ENCODE measurements at regions not wholly inside any gene's neighbourhood (a gene's known extent, or its start where the extent isn't known, plus 50 kb on each side); places are given as distances from the start of the nearest gene placed in this dataset.

GRCh38 chr12:17264603-17265002, 658.6 kb upstream of the LMO3 start (continued):
- TF ChIP-seq POU6F1 (CRISPR knock-in tag; IDR thresholded peaks at IDR 0.05; ENCODE audit: borderline replicate concordance, low read depth): no peak

GRCh38 chr12:17239874-17240273, 633.9 kb upstream of the LMO3 start:
- no peak for ATAC-seq
- TF ChIP-seq BACH2 (CRISPR knock-in tag; IDR thresholded peaks at IDR 0.05; ENCODE audit: borderline replicate concordance) (no peak), SNAI2 (CRISPR knock-in tag; IDR thresholded peaks at IDR 0.05) (no peak), GLIS3 (CRISPR knock-in tag; IDR thresholded peaks at IDR 0.05) (no peak), TOX (CRISPR knock-in tag; IDR thresholded peaks at IDR 0.05; ENCODE audit: borderline replicate concordance) (no peak), POU6F1 (CRISPR knock-in tag; IDR thresholded peaks at IDR 0.05; ENCODE audit: borderline replicate concordance, low read depth) (no peak), ARNTL (CRISPR knock-in tag; IDR thresholded peaks at IDR 0.05; ENCODE audit: borderline replicate concordance, low read depth) (no peak), OSR1 (CRISPR knock-in tag; IDR thresholded peaks at IDR 0.05) (no peak), TCF4 (CRISPR knock-in tag; IDR thresholded peaks at IDR 0.05; ENCODE audit: borderline replicate concordance) (no peak), ESRRG (CRISPR knock-in tag; IDR thresholded peaks at IDR 0.05) (no peak), ZNF565 (CRISPR knock-in tag; conservative IDR thresholded peaks at IDR 0.05; ENCODE audit: low read depth) (no peak), CSRNP3 (CRISPR knock-in tag; IDR thresholded peaks at IDR 0.05) (no peak), ZNF70 (CRISPR knock-in tag; IDR thresholded peaks at IDR 0.05) (no peak), CREB5 (CRISPR knock-in tag; IDR thresholded peaks at IDR 0.05; ENCODE audit: low read depth) (no peak), ZFP3 (CRISPR knock-in tag; IDR thresholded peaks at IDR 0.05) (no peak), ZFP30 (CRISPR knock-in tag; IDR thresholded peaks at IDR 0.05) (no peak), ZC3H10 (CRISPR knock-in tag; IDR thresholded peaks at IDR 0.05) (no peak), ZNF8 (CRISPR knock-in tag; IDR thresholded peaks at IDR 0.05) (no peak), PATZ1 (CRISPR knock-in tag; IDR thresholded peaks at IDR 0.05; ENCODE audit: borderline replicate concordance) (no peak)

GRCh38 chr12:17235996-17236395, 630.0 kb upstream of the LMO3 start:
- TF ChIP-seq TOX (CRISPR knock-in tag; IDR thresholded peaks at IDR 0.05; ENCODE audit: borderline replicate concordance): no peak
- TF ChIP-seq CSRNP3 (CRISPR knock-in tag; IDR thresholded peaks at IDR 0.05): no peak
- TF ChIP-seq TSHZ2 (CRISPR knock-in tag; IDR thresholded peaks at IDR 0.05): no peak
- TF ChIP-seq ZFP3 (CRISPR knock-in tag; IDR thresholded peaks at IDR 0.05): no peak
- TF ChIP-seq OSR1 (CRISPR knock-in tag; IDR thresholded peaks at IDR 0.05): no peak
- TF ChIP-seq ZNF70 (CRISPR knock-in tag; IDR thresholded peaks at IDR 0.05): no peak
- TF ChIP-seq ZNF565 (CRISPR knock-in tag; conservative IDR thresholded peaks at IDR 0.05; ENCODE audit: low read depth): no peak
- no peak for TF ChIP-seq BACH2 (CRISPR knock-in tag; IDR thresholded peaks at IDR 0.05; ENCODE audit: borderline replicate concordance)
- no peak for TF ChIP-seq RARB (CRISPR knock-in tag; IDR thresholded peaks at IDR 0.05)
- no peak for TF ChIP-seq ESRRG (CRISPR knock-in tag; IDR thresholded peaks at IDR 0.05)
- TF ChIP-seq PATZ1 (CRISPR knock-in tag; IDR thresholded peaks at IDR 0.05; ENCODE audit: borderline replicate concordance): no peak
- no peak for ATAC-seq

All from SK-N-SH treated with all-trans-retinoic acid at 6 μM for 48 hours (cell line).